ENCODE measurements at regions not wholly inside any gene's neighbourhood (a gene's known extent, or its start where the extent isn't known, plus 50 kb on each side); places are given as distances from the start of the nearest gene placed in this dataset.

GRCh38 chr1:218166268-218166945, 118.7 kb upstream of the RRP15 start (continued):
- no peak for TF ChIP-seq CEBPB (IDR thresholded peaks at IDR 0.05; ENCODE audit: low read depth, low read length)
- TF ChIP-seq MAX (IDR thresholded peaks at IDR 0.05) = no peak
- TF ChIP-seq GTF2F1 (IDR thresholded peaks at IDR 0.05; ENCODE audit: borderline replicate concordance, low read depth, low read length) = no peak
- no peak for TF ChIP-seq TAF7 (optimal IDR thresholded peaks at IDR 0.05; ENCODE audit: borderline replicate concordance, low read depth, low read length)
